Lung (tissue), 11 donors: ENCODE measurements at regions not wholly inside any gene's neighbourhood (a gene's known extent, or its start where the extent isn't known, plus 50 kb on each side); places are given as distances from the start of the nearest gene placed in this dataset.
"Not testable (repeated sequence)": the region's sequence is repeated elsewhere in the genome, so short reads cannot be mapped to it uniquely, and the experiment has no call there.

Source experiments
- ATAC-seq: fragments of 200-7000 bp; cut with Tn5 transposase; one replicate; pipeline ENCODE4 v1.9.1; 2020; ENCODE audit warnings: moderate number of reproducible peaks; ENCODE audit not compliant: insufficient read depth, low FRiP score
- DNase-seq, 3 donors: peaks; one replicate each; pipeline ENCODE4 v3.0.0-alpha.2; 2013 to 2017
- H3K27ac ChIP-seq, 2 donors: one replicate each; pipeline ENCODE4 v1.5.1; 2013; ENCODE audit warnings: mild to moderate bottlenecking in 2 of 2, moderate library complexity in 2 of 2, control low read depth in 1 of 2, inconsistent platforms in 1 of 2, low read depth in 1 of 2, low read length in 1 of 2
- H3K27me3 ChIP-seq, 3 donors: one replicate each; pipeline ENCODE4 v1.5.1; 2013; ENCODE audit warnings: low read length in 2 of 3; ENCODE audit not compliant: control insufficient read depth in 3 of 3, insufficient read depth in 3 of 3
- H3K36me3 ChIP-seq, 4 donors: one replicate each; pipeline ENCODE4 v1.5.1; 2013; ENCODE audit warnings: low read length in 4 of 4, mild to moderate bottlenecking in 1 of 4, moderate library complexity in 1 of 4; ENCODE audit not compliant: control insufficient read depth in 4 of 4, insufficient read depth in 4 of 4
- H3K4me1 ChIP-seq, 5 donors: one replicate each; pipeline ENCODE4 v1.5.1; 2013; ENCODE audit warnings: low read length in 5 of 5, mild to moderate bottlenecking in 2 of 5, moderate library complexity in 1 of 5; ENCODE audit not compliant: control insufficient read depth in 5 of 5, insufficient read depth in 5 of 5
- H3K4me3 ChIP-seq: one replicate; pipeline ENCODE4 v1.5.1; 2013; ENCODE audit warnings: mild to moderate bottlenecking, control low read depth, moderate library complexity
- H3K9ac ChIP-seq, 2 donors: one replicate each; pipeline ENCODE4 v1.5.1; 2013; ENCODE audit warnings: low read length in 2 of 2, control low read depth in 1 of 2; ENCODE audit not compliant: insufficient read depth in 1 of 2
- H3K9me3 ChIP-seq, 4 donors: one replicate each; pipeline ENCODE4 v1.5.1; 2013; ENCODE audit warnings: low read length in 3 of 4, mild to moderate bottlenecking in 1 of 4, moderate library complexity in 1 of 4; ENCODE audit not compliant: control insufficient read depth in 4 of 4, insufficient read depth in 3 of 4
- CTCF ChIP-seq: IDR thresholded peaks from 2 replicates; pipeline ENCODE4 v1.5.1; 2012; ENCODE audit warnings: mild to moderate bottlenecking; ENCODE audit errors: control extremely low read depth, extremely low read depth
- WGBS, 2 donors: extraction: QIAGEN DNeasy Blood & Tissue Kit; methylation state at CpG; one replicate each; pipeline ENCODE4 v1.1.7; 2013; 5-methylcytosine and 5-hydroxymethylcytosine counted together
- donor health status: control.
- donor health status: control.
- donor health status: Bipolar disorder and iron deficiency.
- donor health status: healthy.
- donor health status: DM: yes; HTN: yes; CAD: no.

- Histone ChIP-seq H3K36me3 (no peaks in the 10 kb centered on the region), H3K9me3 (peaks cover 0 to 11% (median 8%) of the 10 kb centered on the region in 4 donors), H3K4me1 (no peaks in the 10 kb centered on the region), H3K4me3 (no peak overlapping the region), H3K9ac (no peak overlapping the region), H3K27ac (no peak overlapping the region), H3K27me3 (no peaks in the 10 kb centered on the region)
- DNase-seq = no peak
- no peak for ATAC-seq
- 89 to 91% methylated on average over 3 of the region's 3 CpGs for WGBS, 2 donors
- no peak for TF ChIP-seq CTCF
These were observed 310.5 kb downstream of the NUF2 start for GRCh38 chr1:163632269-163632668.

GRCh38 chr1:163633366-163633765, 311.6 kb downstream of the NUF2 start:
- Histone ChIP-seq H3K27me3 (no peaks in the 10 kb centered on the region), H3K27ac (no peak overlapping the region), H3K4me1 (no peaks in the 10 kb centered on the region), H3K36me3 (no peaks in the 10 kb centered on the region), H3K9ac (no peak overlapping the region), H3K9me3 (peaks cover 0 to 11% (median 8%) of the 10 kb centered on the region in 4 donors), H3K4me3 (no peak overlapping the region)
- 92 to 95% methylated on average over 1 of the region's 1 CpG for WGBS, 2 donors
- no peak for TF ChIP-seq CTCF
- ATAC-seq (no peak), DNase-seq (no peak)

GRCh38 chr1:163645676-163646075, 323.9 kb downstream of the NUF2 start:
- not testable (repeated sequence) for H3K9ac ChIP-seq, H3K4me1 ChIP-seq, H3K27ac ChIP-seq, H3K4me3 ChIP-seq, H3K27me3 ChIP-seq, H3K36me3 ChIP-seq, ATAC-seq, H3K9me3 ChIP-seq, DNase-seq
- WGBS, 2 donors = 95% methylated on average over 24 to 25 of the region's 25 CpGs

GRCh38 chr1:163650624-163651023, 328.9 kb downstream of the NUF2 start:
- H3K4me1 ChIP-seq = peaks cover 0 to 5% (median 0%) of the 10 kb centered on the region in 5 donors
- no peak overlapping the region for H3K9ac ChIP-seq
- H3K36me3 ChIP-seq = no peaks in the 10 kb centered on the region
- no peak for ATAC-seq
- no peak for DNase-seq
- TF ChIP-seq CTCF = no peak
- no peaks in the 10 kb centered on the region for H3K27me3 ChIP-seq
- peaks cover 0 to 2% (median 0%) of the 10 kb centered on the region in 4 donors for H3K9me3 ChIP-seq
- H3K4me3 ChIP-seq = no peak overlapping the region
- WGBS, 2 donors = 76 to 87% methylated on average over 4 of the region's 4 CpGs
- H3K27ac ChIP-seq = no peak overlapping the region
